ENCODE measurements at regions not wholly inside any gene's neighbourhood (a gene's known extent, or its start where the extent isn't known, plus 50 kb on each side); places are given as distances from the start of the nearest gene placed in this dataset.
"Not testable (repeated sequence)": the region's sequence is repeated elsewhere in the genome, so short reads cannot be mapped to it uniquely, and the experiment has no call there.

GRCh38 chr20:18876394-18876793 is 62.8 kb downstream of the SCP2D1 start:
- H3K9me3 Mint-ChIP-seq: peaks cover 66% of the 10 kb centered on the region
- H3K4me1 Mint-ChIP-seq; H3K4me3 Mint-ChIP-seq; H3K36me3 Mint-ChIP-seq (ENCODE audit: low read depth); H3K27me3 Mint-ChIP-seq (ENCODE audit: low read depth, poor library complexity); H3K27ac Mint-ChIP-seq; DNase-seq: not testable (repeated sequence)

- TF ChIP-seq CTCF (IDR thresholded peaks at IDR 0.05): no peak
- Mint-ChIP-seq H3K4me3 (no peak overlapping the region), H3K4me1 (no peaks in the 10 kb centered on the region), H3K27ac (no peak overlapping the region), H3K27me3 (ENCODE audit: low read depth, poor library complexity) (peaks cover 6% of the 10 kb centered on the region), H3K36me3 (ENCODE audit: low read depth) (no peaks in the 10 kb centered on the region), H3K9me3 (peaks cover 62% of the 10 kb centered on the region)
- no peak for DNase-seq
Observed at GRCh38 chr20:18879262-18879661, 65.7 kb downstream of the SCP2D1 start.

GRCh38 chr20:18886756-18887155 is 73.2 kb downstream of the SCP2D1 start:
- H3K27ac Mint-ChIP-seq: no peak overlapping the region
- no peak for TF ChIP-seq CTCF (IDR thresholded peaks at IDR 0.05)
- H3K4me3 Mint-ChIP-seq: no peak overlapping the region
- no peak for DNase-seq
- H3K4me1 Mint-ChIP-seq: no peaks in the 10 kb centered on the region
- peaks cover 7% of the 10 kb centered on the region for H3K27me3 Mint-ChIP-seq (ENCODE audit: low read depth, poor library complexity)
- no peaks in the 10 kb centered on the region for H3K36me3 Mint-ChIP-seq (ENCODE audit: low read depth)
- peaks cover 15% of the 10 kb centered on the region for H3K9me3 Mint-ChIP-seq

- no peak for DNase-seq
- Mint-ChIP-seq H3K27me3 (ENCODE audit: low read depth, poor library complexity) (peaks cover 15% of the 10 kb centered on the region), H3K36me3 (ENCODE audit: low read depth) (no peaks in the 10 kb centered on the region), H3K9me3 (no peaks in the 10 kb centered on the region), H3K4me3 (no peak overlapping the region), H3K27ac (no peak overlapping the region), H3K4me1 (no peaks in the 10 kb centered on the region)
- TF ChIP-seq CTCF (IDR thresholded peaks at IDR 0.05): no peak
Observed at GRCh38 chr20:18901980-18902737, 88.6 kb downstream of the SCP2D1 start.

- no peaks in the 10 kb centered on the region for H3K4me1 Mint-ChIP-seq
- DNase-seq: no peak
- H3K4me3 Mint-ChIP-seq: no peak overlapping the region
- H3K27me3 Mint-ChIP-seq (ENCODE audit: low read depth, poor library complexity): peaks cover 14% of the 10 kb centered on the region
- H3K36me3 Mint-ChIP-seq (ENCODE audit: low read depth): no peaks in the 10 kb centered on the region
- TF ChIP-seq CTCF (IDR thresholded peaks at IDR 0.05): no peak
- no peak overlapping the region for H3K27ac Mint-ChIP-seq
- no peaks in the 10 kb centered on the region for H3K9me3 Mint-ChIP-seq
Observed at GRCh38 chr20:18904192-18904591, 90.6 kb downstream of the SCP2D1 start.

- TF ChIP-seq CTCF (IDR thresholded peaks at IDR 0.05): no peak
- Mint-ChIP-seq H3K4me1 (no peaks in the 10 kb centered on the region), H3K4me3 (no peak overlapping the region), H3K27me3 (ENCODE audit: low read depth, poor library complexity) (peaks cover 14% of the 10 kb centered on the region), H3K36me3 (ENCODE audit: low read depth) (no peaks in the 10 kb centered on the region), H3K9me3 (no peaks in the 10 kb centered on the region), H3K27ac (no peak overlapping the region)
- no peak for DNase-seq
Observed at GRCh38 chr20:18904624-18905023, 91.0 kb downstream of the SCP2D1 start.
